ENCODE measurements at regions not wholly inside any gene's neighbourhood (a gene's known extent, or its start where the extent isn't known, plus 50 kb on each side); places are given as distances from the start of the nearest gene placed in this dataset.

DNA sequence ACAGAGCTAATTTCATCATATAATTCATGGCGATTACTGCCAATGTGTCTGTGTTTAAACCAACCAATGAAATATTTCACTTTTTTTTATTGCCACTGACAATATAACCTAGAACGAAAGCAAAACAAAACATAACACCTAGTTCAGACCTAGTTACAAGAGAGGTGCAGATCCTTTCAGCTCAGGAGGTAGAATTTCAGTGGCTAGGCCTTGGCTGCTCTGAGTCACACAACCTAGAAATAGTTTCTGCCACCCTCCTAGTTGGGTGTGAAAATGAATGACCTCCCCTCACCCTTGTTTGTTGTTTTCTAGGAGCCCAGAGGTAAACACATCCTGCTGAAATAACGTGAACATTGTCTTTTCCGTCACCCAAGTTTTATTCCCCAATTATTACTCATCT lies 356.3 kb downstream of the HTR1B start:
- Histone ChIP-seq H3K27ac (ENCODE audit: low read depth, low read length) (no peak overlapping the region), H3K4me2 (ENCODE audit: low read length) (no peak overlapping the region), H3K4me3 (replicated peaks in 1 of 2; ENCODE audit: low read depth in 1 of 2, low read length in 2 of 2) (no peak overlapping the region), H3K79me2 (ENCODE audit: insufficient read depth, low read length) (no peaks in the 10 kb centered on the region), H3K4me1 (ENCODE audit: control insufficient read depth in 1 of 2, insufficient read depth in 2 of 2, low read length in 2 of 2) (peaks cover 0 to 8% of the 10 kb centered on the region in 2 experiments; a peak in 2 of 4 replicates), H3K36me3 (ENCODE audit: control insufficient read depth in 1 of 2, insufficient read depth in 2 of 2, low read length in 2 of 2) (no peaks in the 10 kb centered on the region), H3K9me2 (ENCODE audit: insufficient read depth) (no peaks in the 10 kb centered on the region), H4K20me1 (ENCODE audit: insufficient read depth) (no peaks in the 10 kb centered on the region), H2AFZ (ENCODE audit: low read depth, low read length, poor library complexity, severe bottlenecking) (no peak overlapping the region), H3K27me3 (ENCODE audit: insufficient read depth, low read length) (no peaks in the 10 kb centered on the region), H3K9ac (ENCODE audit: low read length) (no peak overlapping the region), H3K9me3 (ENCODE audit: control insufficient read depth in 1 of 2, insufficient read depth in 1 of 2, low read depth in 1 of 2, low read length in 2 of 2) (no peaks in the 10 kb centered on the region)
- TF ChIP-seq EGR1 (IDR thresholded peaks at IDR 0.05; ENCODE audit: low read depth): no peak
- no peak for TF ChIP-seq SRF (IDR thresholded peaks at IDR 0.05; ENCODE audit: low read depth)
- no peak for TF ChIP-seq RAD21 (IDR thresholded peaks at IDR 0.05; ENCODE audit: low read depth)
- no peak for TF ChIP-seq POLR2AphosphoS5 (IDR thresholded peaks at IDR 0.05; ENCODE audit: low read depth, low read length)
- no peak for TF ChIP-seq EZH2 (IDR thresholded peaks at IDR 0.05)
- TF ChIP-seq, protein P1, sequence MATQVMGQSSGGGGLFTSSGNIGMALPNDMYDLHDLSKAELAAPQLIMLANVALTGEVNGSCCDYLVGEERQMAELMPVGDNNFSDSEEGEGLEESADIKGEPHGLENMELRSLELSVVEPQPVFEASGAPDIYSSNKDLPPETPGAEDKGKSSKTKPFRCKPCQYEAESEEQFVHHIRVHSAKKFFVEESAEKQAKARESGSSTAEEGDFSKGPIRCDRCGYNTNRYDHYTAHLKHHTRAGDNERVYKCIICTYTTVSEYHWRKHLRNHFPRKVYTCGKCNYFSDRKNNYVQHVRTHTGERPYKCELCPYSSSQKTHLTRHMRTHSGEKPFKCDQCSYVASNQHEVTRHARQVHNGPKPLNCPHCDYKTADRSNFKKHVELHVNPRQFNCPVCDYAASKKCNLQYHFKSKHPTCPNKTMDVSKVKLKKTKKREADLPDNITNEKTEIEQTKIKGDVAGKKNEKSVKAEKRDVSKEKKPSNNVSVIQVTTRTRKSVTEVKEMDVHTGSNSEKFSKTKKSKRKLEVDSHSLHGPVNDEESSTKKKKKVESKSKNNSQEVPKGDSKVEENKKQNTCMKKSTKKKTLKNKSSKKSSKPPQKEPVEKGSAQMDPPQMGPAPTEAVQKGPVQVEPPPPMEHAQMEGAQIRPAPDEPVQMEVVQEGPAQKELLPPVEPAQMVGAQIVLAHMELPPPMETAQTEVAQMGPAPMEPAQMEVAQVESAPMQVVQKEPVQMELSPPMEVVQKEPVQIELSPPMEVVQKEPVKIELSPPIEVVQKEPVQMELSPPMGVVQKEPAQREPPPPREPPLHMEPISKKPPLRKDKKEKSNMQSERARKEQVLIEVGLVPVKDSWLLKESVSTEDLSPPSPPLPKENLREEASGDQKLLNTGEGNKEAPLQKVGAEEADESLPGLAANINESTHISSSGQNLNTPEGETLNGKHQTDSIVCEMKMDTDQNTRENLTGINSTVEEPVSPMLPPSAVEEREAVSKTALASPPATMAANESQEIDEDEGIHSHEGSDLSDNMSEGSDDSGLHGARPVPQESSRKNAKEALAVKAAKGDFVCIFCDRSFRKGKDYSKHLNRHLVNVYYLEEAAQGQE (IDR thresholded peaks at IDR 0.05; ENCODE audit: low read depth): no peak
- TF ChIP-seq TCF7L2 (IDR thresholded peaks at IDR 0.05; ENCODE audit: borderline replicate concordance, extremely low read depth, insufficient read depth, insufficient read length): no peak
- TF ChIP-seq SP1 (IDR thresholded peaks at IDR 0.05; ENCODE audit: low read depth): no peak
- ATAC-seq (no peak), DNase-seq (ENCODE audit: low read depth, low spot score) (no peak)
- CTCF ChIA-PET: no interaction called here
- RAD21 ChIA-PET (ENCODE audit: low non-redundant PET in 1 of 2, low total read pairs in 2 of 2, uncharacterized antibody in 2 of 2, unreplicated experiment in 2 of 2): no interaction called here
- no TSS peak for BruUV-seq (replicated peaks)
- POLR2A ChIA-PET: no interaction called here
- intact Hi-C loops (cut with micrococcal nuclease): no loop called here
